Retina (tissue), 1 donor: ENCODE measurements at regions not wholly inside any gene's neighbourhood (a gene's known extent, or its start where the extent isn't known, plus 50 kb on each side); places are given as distances from the start of the nearest gene placed in this dataset.

Experiments used
- DNase-seq: peaks from one replicate; pipeline ENCODE4 v3.0.0-alpha.2; 2016

- no peak for DNase-seq
These were observed 171.8 kb upstream of the MVB12B start for GRCh38 chr9:126154869-126155268.

GRCh38 chr9:126155756-126156664 is 170.6 kb upstream of the MVB12B start:
- no peak for DNase-seq

GRCh38 chr9:126156898-126157297 is 169.7 kb upstream of the MVB12B start:
- DNase-seq, result no peak

- DNase-seq, result peak; percentile 53
These were observed 169.2 kb upstream of the MVB12B start for GRCh38 chr9:126157423-126157822.

GRCh38 chr9:126157826-126158587 is 168.6 kb upstream of the MVB12B start:
- DNase-seq, result peak; percentile 57

- DNase-seq, result peak; percentile 50
These were observed 167.8 kb upstream of the MVB12B start for GRCh38 chr9:126158588-126159429.

- peak; percentile 38 for DNase-seq
These were observed 167.1 kb upstream of the MVB12B start for GRCh38 chr9:126159430-126160060.

- DNase-seq, result peak; percentile 19
These were observed 166.4 kb upstream of the MVB12B start for GRCh38 chr9:126160067-126160853.

GRCh38 chr9:126160854-126161329 is 165.7 kb upstream of the MVB12B start:
- DNase-seq, result no peak

- DNase-seq, result no peak
These were observed 163.8 kb upstream of the MVB12B start for GRCh38 chr9:126162611-126163381.

GRCh38 chr9:126164796-126165525 is 161.7 kb upstream of the MVB12B start:
- no peak for DNase-seq

- no peak for DNase-seq
These were observed 160.9 kb upstream of the MVB12B start for GRCh38 chr9:126165755-126166154.

- no peak for DNase-seq
These were observed 160.3 kb upstream of the MVB12B start for GRCh38 chr9:126166291-126166690.

- DNase-seq, result no peak
These were observed 159.8 kb upstream of the MVB12B start for GRCh38 chr9:126166866-126167265.

- no peak for DNase-seq
These were observed 156.9 kb upstream of the MVB12B start for GRCh38 chr9:126169736-126170135.

- DNase-seq, result no peak
These were observed 156.3 kb upstream of the MVB12B start for GRCh38 chr9:126170286-126170823.

- no peak for DNase-seq
These were observed 155.0 kb upstream of the MVB12B start for GRCh38 chr9:126171641-126172040.

GRCh38 chr9:126173401-126173800 is 153.2 kb upstream of the MVB12B start:
- no peak for DNase-seq

GRCh38 chr9:126173929-126174328 is 152.7 kb upstream of the MVB12B start:
- DNase-seq, result no peak

GRCh38 chr9:126183266-126183665 is 143.4 kb upstream of the MVB12B start:
- DNase-seq, result no peak
